Body of pancreas (tissue), 4 donors: ENCODE measurements at regions not wholly inside any gene's neighbourhood (a gene's known extent, or its start where the extent isn't known, plus 50 kb on each side); places are given as distances from the start of the nearest gene placed in this dataset.

Experiments
- POLR2A ChIP-seq, 3 donors: fragments of 450-650 bp; IDR thresholded peaks; one replicate each; pipeline ENCODE4 v1.6.1; 2016; ENCODE audit warnings: antibody characterized with exemption in 3 of 3, mild to moderate bottlenecking in 2 of 3
- TF ChIP-seq, protein P1 (sequence below), 7 experiments: fragments of 450-650 bp in 4 of 7; fragments of 200-600 bp in 3 of 7; sonication (generic) in 3 of 7; IDR thresholded peaks; one replicate each; pipeline ENCODE4 v1.5.1; 2016 to 2019; ENCODE audit warnings: antibody characterized with exemption in 7 of 7

DNA sequence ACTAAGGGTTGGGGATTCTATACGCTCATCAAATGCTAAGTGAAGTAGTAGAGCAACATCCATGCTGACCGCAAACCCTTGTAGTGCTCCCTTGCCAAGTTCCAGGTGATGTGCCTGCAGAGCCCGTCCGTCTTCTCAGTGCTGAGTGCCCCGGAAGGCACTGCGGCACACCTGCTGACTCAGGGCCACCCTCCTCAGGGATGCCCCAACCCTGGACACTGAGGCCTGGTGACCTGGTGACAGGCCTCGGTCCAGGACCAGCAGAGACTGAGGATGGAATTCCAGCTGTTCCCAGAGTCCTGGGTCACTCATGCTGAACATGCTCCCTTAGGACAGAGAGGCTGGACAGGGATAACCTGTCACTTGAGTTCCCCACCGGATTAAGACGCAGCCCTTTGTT, 422.5 kb downstream of the OCA2 start:
- TF ChIP-seq, protein P1, sequence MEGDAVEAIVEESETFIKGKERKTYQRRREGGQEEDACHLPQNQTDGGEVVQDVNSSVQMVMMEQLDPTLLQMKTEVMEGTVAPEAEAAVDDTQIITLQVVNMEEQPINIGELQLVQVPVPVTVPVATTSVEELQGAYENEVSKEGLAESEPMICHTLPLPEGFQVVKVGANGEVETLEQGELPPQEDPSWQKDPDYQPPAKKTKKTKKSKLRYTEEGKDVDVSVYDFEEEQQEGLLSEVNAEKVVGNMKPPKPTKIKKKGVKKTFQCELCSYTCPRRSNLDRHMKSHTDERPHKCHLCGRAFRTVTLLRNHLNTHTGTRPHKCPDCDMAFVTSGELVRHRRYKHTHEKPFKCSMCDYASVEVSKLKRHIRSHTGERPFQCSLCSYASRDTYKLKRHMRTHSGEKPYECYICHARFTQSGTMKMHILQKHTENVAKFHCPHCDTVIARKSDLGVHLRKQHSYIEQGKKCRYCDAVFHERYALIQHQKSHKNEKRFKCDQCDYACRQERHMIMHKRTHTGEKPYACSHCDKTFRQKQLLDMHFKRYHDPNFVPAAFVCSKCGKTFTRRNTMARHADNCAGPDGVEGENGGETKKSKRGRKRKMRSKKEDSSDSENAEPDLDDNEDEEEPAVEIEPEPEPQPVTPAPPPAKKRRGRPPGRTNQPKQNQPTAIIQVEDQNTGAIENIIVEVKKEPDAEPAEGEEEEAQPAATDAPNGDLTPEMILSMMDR (IDR thresholded peaks at IDR 0.05): no peak
- no peak for TF ChIP-seq POLR2A (IDR thresholded peaks at IDR 0.05)
